Ovary (tissue), 7 donors: ENCODE measurements at regions not wholly inside any gene's neighbourhood (a gene's known extent, or its start where the extent isn't known, plus 50 kb on each side); places are given as distances from the start of the nearest gene placed in this dataset.

Source experiments
- DNase-seq, 5 donors: peaks; one replicate each; pipeline ENCODE4 v3.0.0-alpha.2; 2019 to 2020
- H3K27ac ChIP-seq, 2 donors: fragments of 200-600 bp; one replicate each; pipeline versions ENCODE4 v1.5.1 to v1.8.0; 2019 to 2022
- H3K27me3 ChIP-seq: fragments of 200-600 bp; one replicate; pipeline ENCODE4 v1.8.0; 2022
- H3K36me3 ChIP-seq: fragments of 200-600 bp; sonication (generic); one replicate; pipeline ENCODE4 v1.5.1; 2019
- H3K4me1 ChIP-seq: one replicate; pipeline ENCODE4 v1.8.1; 2013; ENCODE audit warnings: mild to moderate bottlenecking, moderate library complexity; ENCODE audit not compliant: insufficient read depth
- H3K4me3 ChIP-seq: fragments of 200-600 bp; sonication (generic); one replicate; pipeline ENCODE4 v1.5.1; 2017
- H3K9me3 ChIP-seq, 2 donors: fragments of 200-600 bp in 1 of 2; sonication (generic) in 1 of 2; one replicate each; pipeline versions ENCODE4 v1.5.1 to v1.8.1; 2013 to 2019; ENCODE audit warnings: mild to moderate bottlenecking in 1 of 2, moderate library complexity in 1 of 2
- EP300 ChIP-seq: sonication (generic); formaldehyde crosslinking; IDR thresholded peaks from one replicate; pipeline ENCODE4 v1.6.1; 2017; ENCODE audit warnings: antibody characterized with exemption
- POLR2A ChIP-seq: fragments of 450-650 bp; IDR thresholded peaks from one replicate; pipeline ENCODE4 v1.6.1; 2017; ENCODE audit warnings: antibody characterized with exemption, mild to moderate bottlenecking, moderate library complexity
- WGBS, 3 donors: extraction: QIAGEN DNeasy Blood & Tissue Kit in 1 of 3; methylation state at CpG; one replicate each; pipeline versions ENCODE4 v1.1.5 to v1.1.7; 2013 to 2017; 5-methylcytosine and 5-hydroxymethylcytosine counted together
- intact Hi-C, 4 donors: fragments of 100-400 bp; cut with DNase I; formaldehyde crosslinking; loops; one replicate each; pipeline versions ENCODE4 v1.11.0 to v1.15.1; 2022 to 2023
- TF ChIP-seq, protein P1 (sequence below), 3 donors: fragments of 450-650 bp in 2 of 3; fragments of 200-600 bp in 1 of 3; IDR thresholded peaks; one replicate each; pipeline versions ENCODE4 v1.5.1 to v1.8.0; 2016 to 2022; ENCODE audit warnings: antibody characterized with exemption in 3 of 3, mild to moderate bottlenecking in 1 of 3
- donor health status: DM: no; HTN: no; CAD: no; lungs with moderate emphysema.
- donor health status: DM: no; HTN: no; CAD: no.
- donor health status: Bipolar disorder and iron deficiency.
- donor health status: DM: no; HTN: no; CAD: no.
- donor health status: DM: yes; HTN: yes; CAD: no.

DNA sequence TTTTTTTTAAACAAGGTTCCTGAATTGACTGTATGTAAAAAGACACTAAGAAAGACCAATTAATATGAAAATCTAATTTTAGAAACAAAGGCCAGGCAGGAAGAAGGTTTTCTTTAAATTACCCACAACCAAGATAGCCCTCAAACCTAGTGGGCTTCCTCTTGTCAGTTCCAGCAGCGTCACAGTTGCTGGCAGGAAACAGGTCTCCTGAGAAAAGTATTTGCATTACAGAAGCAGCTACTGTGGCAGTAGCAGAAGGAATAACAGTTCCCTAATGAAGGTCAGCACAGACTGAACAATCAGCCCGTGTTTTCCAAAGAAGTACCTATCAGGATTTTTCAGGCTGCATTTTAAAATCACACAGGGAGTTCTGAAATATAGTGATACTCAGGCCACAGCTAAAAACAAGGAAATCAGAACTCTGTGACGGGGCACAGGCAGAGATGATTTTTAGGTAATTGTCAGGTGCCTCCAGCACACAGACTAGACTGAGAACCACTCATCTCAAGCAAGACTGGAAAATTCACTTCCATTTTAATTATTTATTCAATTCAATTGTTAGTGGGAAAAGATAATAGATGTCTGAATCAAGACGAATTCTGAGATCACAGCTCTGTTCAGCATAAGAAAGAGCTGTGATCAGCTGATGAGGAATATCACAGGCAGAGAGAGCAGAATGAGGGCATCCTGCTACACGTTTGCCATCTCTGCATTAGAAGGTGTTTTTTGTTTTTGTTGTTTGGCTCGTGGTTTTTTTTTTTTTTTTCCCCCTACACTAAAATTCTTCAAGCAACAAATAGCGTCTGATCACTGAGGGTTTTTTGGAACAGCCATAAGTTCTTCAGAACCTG, 230.5 kb upstream of the KHDRBS2 start:
- Histone ChIP-seq H3K4me3 (no peak overlapping the region), H3K27ac (no peak overlapping the region), H3K27me3 (no peaks in the 10 kb centered on the region), H3K36me3 (no peaks in the 10 kb centered on the region), H3K9me3 (no peaks in the 10 kb centered on the region), H3K4me1 (no peaks in the 10 kb centered on the region)
- no peak for DNase-seq
- TF ChIP-seq, protein P1, sequence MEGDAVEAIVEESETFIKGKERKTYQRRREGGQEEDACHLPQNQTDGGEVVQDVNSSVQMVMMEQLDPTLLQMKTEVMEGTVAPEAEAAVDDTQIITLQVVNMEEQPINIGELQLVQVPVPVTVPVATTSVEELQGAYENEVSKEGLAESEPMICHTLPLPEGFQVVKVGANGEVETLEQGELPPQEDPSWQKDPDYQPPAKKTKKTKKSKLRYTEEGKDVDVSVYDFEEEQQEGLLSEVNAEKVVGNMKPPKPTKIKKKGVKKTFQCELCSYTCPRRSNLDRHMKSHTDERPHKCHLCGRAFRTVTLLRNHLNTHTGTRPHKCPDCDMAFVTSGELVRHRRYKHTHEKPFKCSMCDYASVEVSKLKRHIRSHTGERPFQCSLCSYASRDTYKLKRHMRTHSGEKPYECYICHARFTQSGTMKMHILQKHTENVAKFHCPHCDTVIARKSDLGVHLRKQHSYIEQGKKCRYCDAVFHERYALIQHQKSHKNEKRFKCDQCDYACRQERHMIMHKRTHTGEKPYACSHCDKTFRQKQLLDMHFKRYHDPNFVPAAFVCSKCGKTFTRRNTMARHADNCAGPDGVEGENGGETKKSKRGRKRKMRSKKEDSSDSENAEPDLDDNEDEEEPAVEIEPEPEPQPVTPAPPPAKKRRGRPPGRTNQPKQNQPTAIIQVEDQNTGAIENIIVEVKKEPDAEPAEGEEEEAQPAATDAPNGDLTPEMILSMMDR (IDR thresholded peaks at IDR 0.05), result no peak
- TF ChIP-seq POLR2A, result no peak
- no peak for TF ChIP-seq EP300
- 31 to 40% (median 33%) methylated on average over 7 of the region's 7 CpGs for WGBS, 3 donors
- intact Hi-C loops, result no loop called here

DNA sequence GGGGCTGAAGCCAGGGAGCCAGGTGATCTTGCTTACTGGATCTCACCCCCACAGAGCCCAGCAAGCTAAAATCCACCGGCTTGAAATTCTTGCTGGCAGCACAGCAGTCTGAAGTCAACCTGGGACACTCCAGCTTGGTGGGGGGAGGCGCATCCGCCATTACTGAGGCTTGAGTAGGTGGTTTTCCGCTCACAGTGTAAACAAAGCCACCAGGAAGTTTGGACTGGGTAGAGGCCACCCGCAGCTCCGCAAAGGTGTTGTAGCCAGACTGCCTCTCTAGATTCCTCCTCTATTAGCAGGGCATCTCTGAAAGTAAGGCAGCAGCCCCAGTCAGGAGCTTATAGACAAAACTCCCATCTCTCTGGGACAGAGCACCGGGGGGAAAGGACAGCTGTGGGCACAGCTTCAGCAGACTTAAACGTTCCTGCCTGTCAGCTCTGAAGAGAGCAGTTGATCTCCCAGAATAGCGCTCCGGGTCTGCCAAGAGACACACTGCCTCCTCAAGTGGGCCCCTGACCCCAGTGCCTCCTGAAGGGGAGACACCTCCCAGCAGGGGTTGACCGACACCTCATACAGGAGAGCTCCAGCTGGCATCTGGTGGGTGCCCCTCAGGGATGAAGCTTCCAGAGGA, 206.3 kb upstream of the KHDRBS2 start:
- no peaks in the 10 kb centered on the region for H3K27me3 ChIP-seq
- H3K4me3 ChIP-seq, result no peak overlapping the region
- no peak overlapping the region for H3K27ac ChIP-seq
- TF ChIP-seq, protein P1 (IDR thresholded peaks at IDR 0.05), result no peak
- TF ChIP-seq EP300, result no peak
- TF ChIP-seq POLR2A, result no peak
- WGBS, 3 donors, result 83 to 91% (median 89%) methylated on average over 11 of the region's 11 CpGs
- no peaks in the 10 kb centered on the region for H3K4me1 ChIP-seq
- no peaks in the 10 kb centered on the region for H3K9me3 ChIP-seq
- no peak for DNase-seq
- intact Hi-C loops, result no loop called here
- H3K36me3 ChIP-seq, result no peaks in the 10 kb centered on the region

DNA sequence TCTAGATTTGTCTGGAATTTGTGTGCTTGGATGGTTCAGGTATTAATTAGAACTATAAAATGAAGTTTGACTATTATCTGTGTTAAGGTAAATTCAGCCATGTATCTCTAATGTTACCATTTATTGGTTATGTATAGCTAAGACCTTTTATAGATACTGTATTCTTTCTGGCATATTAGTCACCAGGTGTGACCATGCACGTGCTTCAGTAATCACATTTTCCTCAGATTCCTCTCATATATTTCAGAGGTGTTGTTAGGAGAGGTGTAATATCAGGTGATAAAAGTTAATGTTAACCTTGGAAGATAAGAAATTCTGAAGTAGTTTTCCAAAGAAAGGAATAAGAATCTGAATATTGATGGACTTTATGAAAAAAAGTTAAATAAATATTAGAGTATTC, 194.5 kb upstream of the KHDRBS2 start:
- 84 to 86% (median 86%) methylated on average over 1 of the region's 1 CpG for WGBS, 3 donors
- TF ChIP-seq, protein P1 (IDR thresholded peaks at IDR 0.05), result no peak
- TF ChIP-seq EP300 (no peak), POLR2A (no peak)
- no peaks in the 10 kb centered on the region for H3K4me1 ChIP-seq
- intact Hi-C loops, result no loop called here
- no peak overlapping the region for H3K27ac ChIP-seq
- no peaks in the 10 kb centered on the region for H3K27me3 ChIP-seq
- H3K9me3 ChIP-seq, result no peaks in the 10 kb centered on the region
- H3K36me3 ChIP-seq, result no peaks in the 10 kb centered on the region
- no peak for DNase-seq
- H3K4me3 ChIP-seq, result no peak overlapping the region

DNA sequence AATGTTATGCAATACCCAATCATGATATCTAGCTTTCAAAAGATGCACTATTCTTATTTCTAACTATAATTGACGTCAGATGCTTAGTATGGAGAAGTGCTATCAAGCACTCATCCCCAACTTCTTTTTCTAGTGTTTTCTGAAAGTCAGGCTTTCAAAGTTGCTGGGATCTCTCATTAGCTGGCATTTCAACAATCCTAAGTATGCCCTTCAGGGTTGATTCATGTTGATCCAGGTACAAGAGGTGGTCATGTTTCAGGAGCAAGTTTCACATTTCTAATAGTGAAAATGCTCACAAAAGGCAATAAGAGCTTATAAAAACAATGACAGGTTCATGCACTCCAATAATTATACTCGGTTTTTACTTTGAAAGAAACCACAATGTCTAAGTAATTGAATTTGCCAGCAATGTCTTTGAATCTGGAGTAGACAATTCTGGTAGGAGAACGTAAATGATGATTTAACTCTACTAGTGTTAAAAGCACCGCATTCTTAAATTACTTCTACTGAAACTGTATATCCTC, 193.7 kb upstream of the KHDRBS2 start:
- no peaks in the 10 kb centered on the region for H3K36me3 ChIP-seq
- no peak overlapping the region for H3K27ac ChIP-seq
- no peak for DNase-seq
- no peaks in the 10 kb centered on the region for H3K9me3 ChIP-seq
- H3K4me1 ChIP-seq, result no peaks in the 10 kb centered on the region
- H3K4me3 ChIP-seq, result no peak overlapping the region
- intact Hi-C loops, result no loop called here
- no peaks in the 10 kb centered on the region for H3K27me3 ChIP-seq
- TF ChIP-seq, protein P1 (IDR thresholded peaks at IDR 0.05), result no peak
- no peak for TF ChIP-seq EP300
- TF ChIP-seq POLR2A, result no peak
- 71 to 79% (median 71%) methylated on average over 4 of the region's 4 CpGs for WGBS, 3 donors
